ENCODE measurements at regions not wholly inside any gene's neighbourhood (a gene's known extent, or its start where the extent isn't known, plus 50 kb on each side); places are given as distances from the start of the nearest gene placed in this dataset.

GRCh38 chr11:71307811-71308645 is 55.7 kb upstream of the SHANK2 start:
- DNase-seq, result no peak

- no peak for DNase-seq
Observed at GRCh38 chr11:71305451-71306125, 53.2 kb upstream of the SHANK2 start.

DNA sequence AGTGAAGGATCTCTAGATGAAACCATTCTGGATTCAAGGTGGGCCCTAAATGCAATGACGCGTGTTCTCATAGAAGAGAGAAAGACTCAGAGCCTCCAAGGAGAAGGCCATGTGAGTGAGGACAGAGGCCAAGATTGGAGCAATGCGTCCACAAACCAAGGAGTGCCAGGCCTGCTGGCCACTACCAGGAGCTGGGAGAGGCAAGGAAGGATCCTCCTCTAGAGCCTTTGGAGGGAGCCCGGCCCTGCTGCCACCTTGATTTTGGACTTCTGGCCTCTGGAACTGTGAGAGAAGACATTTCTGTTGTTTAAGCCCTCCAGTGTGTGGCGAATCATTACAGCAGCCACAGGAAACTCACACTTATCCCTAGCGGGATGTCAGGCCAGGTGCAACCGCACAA is 52.7 kb upstream of the SHANK2 start:
- DNase-seq, result no peak

DNA sequence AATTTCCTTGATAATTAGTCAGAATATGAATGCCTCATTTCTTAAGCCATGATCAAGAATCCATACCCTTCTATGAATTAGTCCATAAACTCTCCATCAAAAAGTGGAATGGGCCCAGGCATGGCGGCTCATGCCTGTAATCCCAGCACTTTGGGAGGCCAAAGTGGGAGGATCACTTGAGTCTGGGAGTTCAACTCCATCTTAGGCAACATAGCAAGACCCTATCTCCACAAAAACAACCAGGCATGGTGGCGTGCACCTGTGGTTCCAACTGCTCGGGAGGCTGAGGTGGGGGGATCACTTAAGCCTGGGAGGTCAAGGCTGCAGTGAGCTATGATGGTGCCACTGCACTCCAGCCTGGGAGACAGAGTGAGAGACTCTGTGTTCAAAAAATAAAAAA is 52.1 kb upstream of the SHANK2 start:
- no peak for DNase-seq

- DNase-seq, result no peak
Observed at GRCh38 chr11:71304045-71304444, 51.7 kb upstream of the SHANK2 start.

GRCh38 chr11:71302911-71303310 is 50.5 kb upstream of the SHANK2 start:
- no peak for DNase-seq

GRCh38 chr11:71302534-71302909 is 50.1 kb upstream of the SHANK2 start:
- DNase-seq, result no peak
